ENCODE measurements at regions not wholly inside any gene's neighbourhood (a gene's known extent, or its start where the extent isn't known, plus 50 kb on each side); places are given as distances from the start of the nearest gene placed in this dataset.

DNA sequence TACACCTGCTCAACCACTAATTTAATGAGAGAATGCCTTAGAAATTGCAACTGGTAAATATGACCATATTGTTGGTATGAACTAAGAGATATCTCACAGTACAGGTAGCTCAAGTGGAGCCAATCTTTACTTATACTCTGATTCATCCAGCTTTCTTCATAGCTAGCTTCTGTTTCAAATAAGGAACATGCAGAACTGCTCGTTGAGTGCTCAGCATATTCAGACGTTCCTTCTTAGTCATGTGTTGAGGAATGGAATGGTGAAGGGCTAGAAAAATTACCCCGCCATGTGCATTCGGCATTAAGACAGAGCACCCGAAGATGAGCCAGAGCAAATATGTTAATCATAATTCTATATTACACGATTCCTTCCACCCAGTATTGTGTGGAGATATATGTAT is 144.0 kb upstream of the VRK2 start:
- Histone ChIP-seq H3K4me3 (ENCODE audit: low read length in 3 of 3) (no peak overlapping the region), H3K4me1 (ENCODE audit: control insufficient read depth in 3 of 3, insufficient read depth in 3 of 3, low read length in 3 of 3) (no peaks in the 10 kb centered on the region), H3K36me3 (ENCODE audit: control insufficient read depth in 3 of 3, insufficient read depth in 3 of 3, low read length in 3 of 3) (no peaks in the 10 kb centered on the region), H3K27ac (ENCODE audit: low read depth, low read length) (no peak overlapping the region), H3K9ac (ENCODE audit: low read depth in 1 of 3, low read length in 3 of 3) (no peak overlapping the region), H3K27me3 (ENCODE audit: control insufficient read depth in 3 of 3, insufficient read depth in 3 of 3, low read length in 3 of 3) (no peaks in the 10 kb centered on the region), H3K9me3 (ENCODE audit: control insufficient read depth in 3 of 3, low read length in 3 of 3) (no peaks in the 10 kb centered on the region)

DNA sequence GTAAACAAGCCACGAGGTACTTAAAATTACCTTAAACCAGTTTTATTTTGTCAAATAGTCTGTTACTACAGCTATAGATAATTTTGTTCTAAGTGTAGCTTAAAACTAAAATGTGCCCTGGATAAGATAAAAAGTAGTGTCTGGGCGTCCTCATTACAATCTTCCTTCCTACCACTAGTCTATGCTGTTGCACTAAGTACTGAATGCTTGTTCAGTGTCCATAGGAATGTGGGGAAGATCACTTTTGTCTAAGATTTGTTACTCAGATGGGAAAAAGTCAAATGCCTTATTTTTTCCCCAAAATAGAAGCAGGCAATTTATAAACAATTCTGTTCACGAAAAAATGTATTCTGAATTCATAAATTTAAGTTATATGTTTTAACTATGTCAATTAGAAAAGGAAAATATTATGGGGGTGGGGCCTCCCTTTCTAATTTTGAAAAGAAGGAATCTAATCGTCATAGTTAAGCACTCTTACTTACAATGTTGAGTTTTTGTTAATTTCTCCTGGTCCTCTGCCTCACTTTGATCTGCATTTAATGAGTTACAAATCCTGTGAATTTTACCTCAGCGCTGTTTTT is 140.4 kb upstream of the VRK2 start:
- no peaks in the 10 kb centered on the region for H3K9me3 ChIP-seq (ENCODE audit: control insufficient read depth in 3 of 3, low read length in 3 of 3)
- no peaks in the 10 kb centered on the region for H3K36me3 ChIP-seq (ENCODE audit: control insufficient read depth in 3 of 3, insufficient read depth in 3 of 3, low read length in 3 of 3)
- H3K9ac ChIP-seq (ENCODE audit: low read depth in 1 of 3, low read length in 3 of 3) = no peak overlapping the region
- H3K4me1 ChIP-seq (ENCODE audit: control insufficient read depth in 3 of 3, insufficient read depth in 3 of 3, low read length in 3 of 3) = no peaks in the 10 kb centered on the region
- H3K27me3 ChIP-seq (ENCODE audit: control insufficient read depth in 3 of 3, insufficient read depth in 3 of 3, low read length in 3 of 3) = no peaks in the 10 kb centered on the region
- no peak overlapping the region for H3K4me3 ChIP-seq (ENCODE audit: low read length in 3 of 3)
- H3K27ac ChIP-seq (ENCODE audit: low read depth, low read length) = no peak overlapping the region

DNA sequence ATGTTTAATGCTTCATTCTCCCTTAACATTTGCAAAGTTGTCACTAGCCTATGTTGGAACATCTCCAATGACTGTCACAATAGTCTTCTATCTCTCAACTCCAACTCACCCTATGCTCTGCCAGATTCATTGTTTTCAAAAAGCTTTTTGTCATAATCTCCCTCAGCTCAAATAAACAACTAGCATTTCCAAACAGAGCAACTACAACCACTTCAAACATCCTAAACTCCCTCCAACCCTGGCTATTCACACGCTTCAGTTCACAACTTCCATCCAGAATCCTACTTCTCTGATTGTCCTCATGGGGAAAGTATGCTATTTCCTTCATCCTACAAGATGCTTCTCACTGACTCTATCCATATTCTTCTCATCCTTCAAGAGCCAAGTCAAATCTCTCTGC is 139.2 kb upstream of the VRK2 start:
- Histone ChIP-seq H3K36me3 (ENCODE audit: control insufficient read depth in 3 of 3, insufficient read depth in 3 of 3, low read length in 3 of 3) (no peaks in the 10 kb centered on the region), H3K4me1 (ENCODE audit: control insufficient read depth in 3 of 3, insufficient read depth in 3 of 3, low read length in 3 of 3) (no peaks in the 10 kb centered on the region), H3K4me3 (ENCODE audit: low read length in 3 of 3) (no peak overlapping the region), H3K9ac (ENCODE audit: low read depth in 1 of 3, low read length in 3 of 3) (no peak overlapping the region), H3K9me3 (ENCODE audit: control insufficient read depth in 3 of 3, low read length in 3 of 3) (no peaks in the 10 kb centered on the region), H3K27ac (ENCODE audit: low read depth, low read length) (no peak overlapping the region), H3K27me3 (ENCODE audit: control insufficient read depth in 3 of 3, insufficient read depth in 3 of 3, low read length in 3 of 3) (no peaks in the 10 kb centered on the region)

DNA sequence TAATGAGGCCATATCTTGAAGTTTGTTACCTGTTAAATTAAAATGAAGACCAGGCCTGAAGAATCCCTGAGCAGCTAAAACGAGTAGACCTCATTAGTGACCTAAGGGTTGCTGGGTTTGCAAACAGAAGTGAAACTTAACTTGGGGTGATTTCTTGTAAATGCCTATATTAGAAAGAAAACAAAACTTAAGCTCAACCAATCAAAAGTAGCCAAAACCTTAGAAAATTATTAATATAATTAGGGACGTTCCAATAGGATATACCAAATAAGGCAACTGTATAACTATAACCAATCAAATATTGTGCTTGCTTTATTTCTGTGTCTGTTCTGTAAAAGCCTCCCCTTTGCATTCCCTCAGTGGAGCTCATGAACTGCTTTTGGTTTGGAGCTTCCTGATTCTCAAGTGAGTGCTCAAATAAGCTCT is 137.9 kb upstream of the VRK2 start:
- no peak overlapping the region for H3K27ac ChIP-seq (ENCODE audit: low read depth, low read length)
- no peak overlapping the region for H3K9ac ChIP-seq (ENCODE audit: low read depth in 1 of 3, low read length in 3 of 3)
- no peaks in the 10 kb centered on the region for H3K4me1 ChIP-seq (ENCODE audit: control insufficient read depth in 3 of 3, insufficient read depth in 3 of 3, low read length in 3 of 3)
- H3K27me3 ChIP-seq (ENCODE audit: control insufficient read depth in 3 of 3, insufficient read depth in 3 of 3, low read length in 3 of 3) = no peaks in the 10 kb centered on the region
- no peak overlapping the region for H3K4me3 ChIP-seq (ENCODE audit: low read length in 3 of 3)
- no peaks in the 10 kb centered on the region for H3K9me3 ChIP-seq (ENCODE audit: control insufficient read depth in 3 of 3, low read length in 3 of 3)
- H3K36me3 ChIP-seq (ENCODE audit: control insufficient read depth in 3 of 3, insufficient read depth in 3 of 3, low read length in 3 of 3) = no peaks in the 10 kb centered on the region

DNA sequence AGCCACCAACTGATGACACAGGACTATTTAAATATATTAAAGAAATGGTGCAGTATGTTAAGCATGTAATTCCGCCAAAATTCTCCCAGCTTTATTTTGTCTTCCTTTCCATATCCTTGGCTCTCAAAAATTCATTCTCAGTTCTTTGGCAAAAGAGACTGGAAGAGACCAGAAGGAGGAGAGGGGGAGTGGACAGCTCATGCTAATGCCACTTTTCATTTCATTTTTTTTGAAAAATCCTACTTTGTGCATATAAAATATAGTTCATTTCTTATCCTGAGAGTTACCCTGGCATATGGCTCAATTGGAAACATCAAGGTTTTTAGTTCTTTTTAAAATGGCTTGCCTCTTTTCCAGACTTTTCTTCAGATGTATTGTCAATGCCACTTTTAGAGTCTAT is 128.5 kb upstream of the VRK2 start:
- Histone ChIP-seq H3K4me1 (ENCODE audit: control insufficient read depth in 3 of 3, insufficient read depth in 3 of 3, low read length in 3 of 3) (no peaks in the 10 kb centered on the region), H3K9ac (ENCODE audit: low read depth in 1 of 3, low read length in 3 of 3) (no peak overlapping the region), H3K27ac (ENCODE audit: low read depth, low read length) (no peak overlapping the region), H3K4me3 (ENCODE audit: low read length in 3 of 3) (no peak overlapping the region), H3K27me3 (ENCODE audit: control insufficient read depth in 3 of 3, insufficient read depth in 3 of 3, low read length in 3 of 3) (no peaks in the 10 kb centered on the region), H3K9me3 (ENCODE audit: control insufficient read depth in 3 of 3, low read length in 3 of 3) (no peaks in the 10 kb centered on the region), H3K36me3 (ENCODE audit: control insufficient read depth in 3 of 3, insufficient read depth in 3 of 3, low read length in 3 of 3) (no peaks in the 10 kb centered on the region)

DNA sequence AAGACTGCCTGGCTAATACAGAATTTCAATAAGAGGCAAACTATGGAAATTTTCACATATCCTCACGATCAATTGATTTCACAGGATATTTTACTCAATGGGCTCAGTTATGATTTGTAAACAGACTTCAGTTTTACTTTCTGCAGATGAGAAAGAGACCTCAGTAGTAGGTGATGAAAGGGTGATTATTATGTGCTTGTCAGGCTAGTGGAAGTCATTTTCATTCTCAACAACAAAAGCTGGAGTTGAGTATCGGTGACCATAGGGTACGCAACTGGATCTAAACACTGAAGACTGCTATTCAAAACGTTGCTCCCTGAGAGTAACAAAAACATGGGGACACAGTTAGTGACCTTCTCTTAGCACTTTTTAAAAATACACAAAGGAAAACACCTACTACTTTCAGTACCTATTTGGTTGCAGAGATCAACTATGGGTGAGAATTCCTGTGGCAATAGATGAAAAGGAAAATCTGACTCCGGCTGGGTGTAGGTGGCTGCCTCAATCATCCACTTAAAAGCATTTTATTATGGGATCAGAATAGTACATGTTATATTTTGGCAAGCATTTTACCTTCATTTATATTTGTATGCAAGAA is 126.2 kb upstream of the VRK2 start:
- Histone ChIP-seq H3K4me3 (ENCODE audit: low read length in 3 of 3) (no peak overlapping the region), H3K27ac (ENCODE audit: low read depth, low read length) (no peak overlapping the region), H3K9ac (ENCODE audit: low read depth in 1 of 3, low read length in 3 of 3) (no peak overlapping the region), H3K27me3 (ENCODE audit: control insufficient read depth in 3 of 3, insufficient read depth in 3 of 3, low read length in 3 of 3) (no peaks in the 10 kb centered on the region), H3K4me1 (ENCODE audit: control insufficient read depth in 3 of 3, insufficient read depth in 3 of 3, low read length in 3 of 3) (no peaks in the 10 kb centered on the region), H3K36me3 (ENCODE audit: control insufficient read depth in 3 of 3, insufficient read depth in 3 of 3, low read length in 3 of 3) (no peaks in the 10 kb centered on the region), H3K9me3 (ENCODE audit: control insufficient read depth in 3 of 3, low read length in 3 of 3) (no peaks in the 10 kb centered on the region)

DNA sequence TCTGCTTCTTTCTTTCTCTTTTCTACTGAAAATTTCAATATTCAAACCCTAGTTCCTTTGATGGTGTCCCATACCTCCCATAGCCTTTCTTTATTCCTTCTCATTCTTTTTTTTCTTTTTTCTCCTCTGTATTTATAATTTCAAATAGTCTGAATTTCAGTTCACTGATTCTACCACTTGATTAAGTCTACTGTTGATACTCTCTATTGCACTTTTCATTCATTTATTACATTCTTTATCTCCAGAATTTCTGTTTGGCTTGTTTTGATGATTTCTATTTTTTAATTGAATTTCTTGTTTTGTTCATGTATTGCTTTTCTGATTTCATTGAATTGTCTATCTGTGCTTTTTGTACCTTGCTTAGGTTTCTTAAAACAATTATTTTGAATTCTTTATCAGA is 111.9 kb upstream of the VRK2 start:
- H3K9me3 ChIP-seq (ENCODE audit: control insufficient read depth in 3 of 3, low read length in 3 of 3) = peaks cover 0 to 3% (median 3%) of the 10 kb centered on the region in 3 donors

DNA sequence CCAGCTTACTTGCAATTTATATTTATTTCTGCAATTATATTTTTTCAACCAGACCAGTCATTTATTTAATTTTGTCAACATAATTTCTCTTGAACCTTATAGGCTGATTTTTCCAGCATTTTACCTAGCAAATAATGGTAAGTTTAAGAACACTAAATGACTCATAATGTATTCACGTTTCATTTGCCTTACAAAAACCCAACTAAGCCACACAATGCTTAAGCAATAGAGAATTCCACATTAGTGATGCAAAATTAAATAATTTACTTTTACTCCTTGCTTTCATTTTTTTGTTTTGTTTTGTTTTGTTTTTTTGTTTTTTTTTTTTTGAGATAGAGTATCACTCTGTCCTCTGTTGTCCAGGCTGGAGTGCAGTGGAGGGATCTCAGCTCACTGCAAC is 110.4 kb upstream of the VRK2 start:
- no peak overlapping the region for H3K9ac ChIP-seq (ENCODE audit: low read depth in 1 of 3, low read length in 3 of 3)
- no peaks in the 10 kb centered on the region for H3K27me3 ChIP-seq (ENCODE audit: control insufficient read depth in 3 of 3, insufficient read depth in 3 of 3, low read length in 3 of 3)
- no peaks in the 10 kb centered on the region for H3K4me1 ChIP-seq (ENCODE audit: control insufficient read depth in 3 of 3, insufficient read depth in 3 of 3, low read length in 3 of 3)
- peaks cover 0 to 3% (median 3%) of the 10 kb centered on the region in 3 donors for H3K9me3 ChIP-seq (ENCODE audit: control insufficient read depth in 3 of 3, low read length in 3 of 3)
- H3K4me3 ChIP-seq (ENCODE audit: low read length in 3 of 3) = no peak overlapping the region
- no peak overlapping the region for H3K27ac ChIP-seq (ENCODE audit: low read depth, low read length)
- H3K36me3 ChIP-seq (ENCODE audit: control insufficient read depth in 3 of 3, insufficient read depth in 3 of 3, low read length in 3 of 3) = no peaks in the 10 kb centered on the region

More for the DNA sequence above, 111.9 kb upstream of the VRK2 start:
- no peaks in the 10 kb centered on the region for H3K4me1 ChIP-seq (ENCODE audit: control insufficient read depth in 3 of 3, insufficient read depth in 3 of 3, low read length in 3 of 3)
- no peaks in the 10 kb centered on the region for H3K27me3 ChIP-seq (ENCODE audit: control insufficient read depth in 3 of 3, insufficient read depth in 3 of 3, low read length in 3 of 3)
- H3K9ac ChIP-seq (ENCODE audit: low read depth in 1 of 3, low read length in 3 of 3) = no peak overlapping the region
- H3K4me3 ChIP-seq (ENCODE audit: low read length in 3 of 3) = no peak overlapping the region
- no peak overlapping the region for H3K27ac ChIP-seq (ENCODE audit: low read depth, low read length)
- no peaks in the 10 kb centered on the region for H3K36me3 ChIP-seq (ENCODE audit: control insufficient read depth in 3 of 3, insufficient read depth in 3 of 3, low read length in 3 of 3)

DNA sequence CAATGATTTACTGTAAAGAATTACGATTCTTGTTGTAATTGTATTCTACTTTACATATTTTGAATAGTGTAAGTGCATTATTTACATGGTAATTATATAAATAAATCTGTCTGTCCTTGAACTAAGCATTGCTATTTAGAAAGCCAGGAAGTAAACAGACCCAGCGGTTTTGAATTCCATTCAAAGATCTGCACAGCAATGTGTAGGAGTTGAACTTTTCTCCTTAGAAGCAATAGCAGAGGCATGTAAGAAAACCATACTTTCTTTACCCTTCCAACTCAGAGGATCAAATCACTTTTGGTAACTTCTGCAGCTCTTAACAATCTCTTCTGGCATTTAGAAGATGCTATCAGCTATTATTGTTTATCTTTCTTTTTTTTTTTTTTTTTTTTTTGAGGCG is 109.2 kb upstream of the VRK2 start:
- peaks cover 0 to 3% (median 3%) of the 10 kb centered on the region in 3 donors for H3K9me3 ChIP-seq (ENCODE audit: control insufficient read depth in 3 of 3, low read length in 3 of 3)
- H3K27ac ChIP-seq (ENCODE audit: low read depth, low read length) = no peak overlapping the region
- no peaks in the 10 kb centered on the region for H3K4me1 ChIP-seq (ENCODE audit: control insufficient read depth in 3 of 3, insufficient read depth in 3 of 3, low read length in 3 of 3)
- no peaks in the 10 kb centered on the region for H3K27me3 ChIP-seq (ENCODE audit: control insufficient read depth in 3 of 3, insufficient read depth in 3 of 3, low read length in 3 of 3)
- no peak overlapping the region for H3K9ac ChIP-seq (ENCODE audit: low read depth in 1 of 3, low read length in 3 of 3)
- H3K36me3 ChIP-seq (ENCODE audit: control insufficient read depth in 3 of 3, insufficient read depth in 3 of 3, low read length in 3 of 3) = no peaks in the 10 kb centered on the region
- no peak overlapping the region for H3K4me3 ChIP-seq (ENCODE audit: low read length in 3 of 3)

DNA sequence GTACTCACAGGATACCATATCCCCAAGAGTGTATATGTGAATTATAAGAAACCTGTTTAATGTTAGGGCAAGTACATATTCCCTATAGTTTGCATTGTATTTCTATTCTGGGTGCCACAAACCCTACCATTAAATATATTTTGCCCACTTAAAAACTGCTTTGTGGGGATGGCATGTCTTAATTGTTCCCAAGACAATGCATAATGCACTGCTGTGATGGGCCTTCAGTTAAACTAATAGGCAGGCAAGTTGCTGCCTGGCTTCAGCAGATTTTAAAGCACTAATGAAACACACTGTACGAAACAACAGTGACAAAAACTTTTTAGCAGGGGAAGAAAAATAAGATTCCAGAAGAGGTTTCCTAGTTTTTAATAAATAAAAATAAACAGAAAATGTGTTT is 104.8 kb upstream of the VRK2 start:
- H3K4me1 ChIP-seq (ENCODE audit: control insufficient read depth in 3 of 3, insufficient read depth in 3 of 3, low read length in 3 of 3) = no peaks in the 10 kb centered on the region
- H3K36me3 ChIP-seq (ENCODE audit: control insufficient read depth in 3 of 3, insufficient read depth in 3 of 3, low read length in 3 of 3) = no peaks in the 10 kb centered on the region
- no peaks in the 10 kb centered on the region for H3K27me3 ChIP-seq (ENCODE audit: control insufficient read depth in 3 of 3, insufficient read depth in 3 of 3, low read length in 3 of 3)
- no peak overlapping the region for H3K9ac ChIP-seq (ENCODE audit: low read depth in 1 of 3, low read length in 3 of 3)
- no peaks in the 10 kb centered on the region for H3K9me3 ChIP-seq (ENCODE audit: control insufficient read depth in 3 of 3, low read length in 3 of 3)
- no peak overlapping the region for H3K4me3 ChIP-seq (ENCODE audit: low read length in 3 of 3)
- H3K27ac ChIP-seq (ENCODE audit: low read depth, low read length) = no peak overlapping the region
